ENCODE measurements at regions not wholly inside any gene's neighbourhood (a gene's known extent, or its start where the extent isn't known, plus 50 kb on each side); places are given as distances from the start of the nearest gene placed in this dataset.
"Not testable (repeated sequence)": the region's sequence is repeated elsewhere in the genome, so short reads cannot be mapped to it uniquely, and the experiment has no call there.

DNA sequence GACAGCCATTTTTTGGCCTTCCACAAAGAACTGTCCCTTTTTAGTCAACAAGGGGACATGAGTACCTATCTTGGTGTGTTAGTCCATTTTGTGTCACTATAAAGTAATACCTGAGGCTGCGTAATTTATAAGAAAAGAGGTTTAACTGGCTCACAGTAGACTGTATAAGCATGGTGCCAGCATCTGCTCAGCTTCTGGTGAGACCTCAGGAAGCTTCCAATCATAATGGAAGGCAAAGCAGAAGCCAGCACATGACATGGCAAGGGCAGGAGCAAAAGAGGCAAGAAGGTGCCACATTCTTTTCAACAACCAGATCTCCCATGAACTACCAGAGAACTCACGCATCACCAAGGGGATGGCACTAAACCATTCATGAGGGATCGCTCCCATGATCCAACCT, 66.1 kb upstream of the VGLL4 start:
- H2AFZ ChIP-seq (ENCODE audit: low read depth, low read length), result no peak overlapping the region

DNA sequence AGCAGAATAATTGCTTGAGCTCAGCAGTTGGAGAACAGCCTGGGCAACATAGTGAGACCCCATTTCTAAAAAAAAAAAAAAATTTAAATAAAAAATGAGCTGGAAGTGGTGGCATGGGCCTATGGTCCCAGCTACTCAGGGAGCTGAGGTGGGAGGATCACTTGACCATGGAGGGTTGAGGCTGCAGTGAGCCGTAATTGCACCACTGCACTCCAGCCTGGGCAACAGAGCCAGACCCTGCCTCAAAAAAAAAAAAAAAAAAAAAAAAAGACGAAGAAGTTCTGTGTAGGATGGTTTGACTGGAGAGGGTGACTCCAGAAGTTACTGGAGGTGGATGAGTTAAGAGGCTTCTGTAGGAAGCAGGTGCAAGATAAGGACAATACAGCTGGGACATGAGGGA, 63.4 kb upstream of the VGLL4 start:
- not testable (repeated sequence) for H3K27ac ChIP-seq (ENCODE audit: low read length); H3K36me3 ChIP-seq (replicated peaks; ENCODE audit: low read depth, low read length); H3K9ac ChIP-seq (ENCODE audit: low read length); H3K9me3 ChIP-seq (ENCODE audit: insufficient read depth, low read length); H3K79me2 ChIP-seq (ENCODE audit: low read length); H2AFZ ChIP-seq (ENCODE audit: low read depth, low read length); H3K4me1 ChIP-seq (ENCODE audit: low read length); H3K4me3 ChIP-seq (ENCODE audit: low read length); H3K4me2 ChIP-seq (ENCODE audit: low read length); H4K20me1 ChIP-seq (ENCODE audit: insufficient read depth, low read length); H3K27me3 ChIP-seq (ENCODE audit: low read depth, low read length)

More for the DNA sequence above, 66.1 kb upstream of the VGLL4 start:
- no peaks in the 10 kb centered on the region for H3K79me2 ChIP-seq (ENCODE audit: low read length)
- H3K27me3 ChIP-seq (ENCODE audit: low read depth, low read length), result no peaks in the 10 kb centered on the region
- no peaks in the 10 kb centered on the region for H3K4me1 ChIP-seq (ENCODE audit: low read length)
- H3K4me3 ChIP-seq (ENCODE audit: low read length), result no peak overlapping the region
- no peaks in the 10 kb centered on the region for H3K9me3 ChIP-seq (ENCODE audit: insufficient read depth, low read length)
- H4K20me1 ChIP-seq (ENCODE audit: insufficient read depth, low read length), result no peaks in the 10 kb centered on the region
- no peak overlapping the region for H3K4me2 ChIP-seq (ENCODE audit: low read length)
- TF ChIP-seq, protein P1, sequence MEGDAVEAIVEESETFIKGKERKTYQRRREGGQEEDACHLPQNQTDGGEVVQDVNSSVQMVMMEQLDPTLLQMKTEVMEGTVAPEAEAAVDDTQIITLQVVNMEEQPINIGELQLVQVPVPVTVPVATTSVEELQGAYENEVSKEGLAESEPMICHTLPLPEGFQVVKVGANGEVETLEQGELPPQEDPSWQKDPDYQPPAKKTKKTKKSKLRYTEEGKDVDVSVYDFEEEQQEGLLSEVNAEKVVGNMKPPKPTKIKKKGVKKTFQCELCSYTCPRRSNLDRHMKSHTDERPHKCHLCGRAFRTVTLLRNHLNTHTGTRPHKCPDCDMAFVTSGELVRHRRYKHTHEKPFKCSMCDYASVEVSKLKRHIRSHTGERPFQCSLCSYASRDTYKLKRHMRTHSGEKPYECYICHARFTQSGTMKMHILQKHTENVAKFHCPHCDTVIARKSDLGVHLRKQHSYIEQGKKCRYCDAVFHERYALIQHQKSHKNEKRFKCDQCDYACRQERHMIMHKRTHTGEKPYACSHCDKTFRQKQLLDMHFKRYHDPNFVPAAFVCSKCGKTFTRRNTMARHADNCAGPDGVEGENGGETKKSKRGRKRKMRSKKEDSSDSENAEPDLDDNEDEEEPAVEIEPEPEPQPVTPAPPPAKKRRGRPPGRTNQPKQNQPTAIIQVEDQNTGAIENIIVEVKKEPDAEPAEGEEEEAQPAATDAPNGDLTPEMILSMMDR (IDR thresholded peaks at IDR 0.05; ENCODE audit: low read depth, low read length), result no peak
- TF ChIP-seq EZH2phosphoT487 (IDR thresholded peaks at IDR 0.05; ENCODE audit: low read depth), result no peak
- no peaks in the 10 kb centered on the region for H3K36me3 ChIP-seq (replicated peaks; ENCODE audit: low read depth, low read length)
- no peak overlapping the region for H3K27ac ChIP-seq (ENCODE audit: low read length)
- H3K9ac ChIP-seq (ENCODE audit: low read length), result no peak overlapping the region

DNA sequence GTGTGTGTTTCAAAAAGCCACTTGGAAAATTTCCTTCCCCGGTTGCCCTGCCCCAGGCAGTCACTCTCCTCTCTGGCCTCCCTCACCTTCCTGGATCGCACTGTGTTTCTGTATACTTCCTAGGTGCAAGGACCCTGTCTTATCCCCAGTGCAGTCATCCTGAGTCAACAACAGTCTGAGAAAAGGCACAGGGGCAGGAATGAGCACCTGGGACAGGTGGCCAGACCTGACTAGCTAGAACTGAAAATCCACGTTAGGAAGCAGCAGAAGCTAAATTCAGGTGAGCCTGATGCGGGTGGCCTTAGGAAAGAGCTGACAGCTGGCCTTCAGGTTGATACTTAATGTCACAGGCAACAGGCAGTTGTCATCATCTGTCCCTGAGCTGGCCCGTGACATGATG, 62.9 kb upstream of the VGLL4 start:
- Histone ChIP-seq H3K36me3 (replicated peaks; ENCODE audit: low read depth, low read length) (no peaks in the 10 kb centered on the region), H3K27me3 (ENCODE audit: low read depth, low read length) (no peaks in the 10 kb centered on the region), H3K9me3 (ENCODE audit: insufficient read depth, low read length) (no peaks in the 10 kb centered on the region), H3K4me1 (ENCODE audit: low read length) (no peaks in the 10 kb centered on the region), H3K9ac (ENCODE audit: low read length) (no peak overlapping the region), H2AFZ (ENCODE audit: low read depth, low read length) (no peak overlapping the region), H3K4me3 (ENCODE audit: low read length) (no peak overlapping the region), H3K4me2 (ENCODE audit: low read length) (no peak overlapping the region), H3K27ac (ENCODE audit: low read length) (no peak overlapping the region), H4K20me1 (ENCODE audit: insufficient read depth, low read length) (no peaks in the 10 kb centered on the region), H3K79me2 (ENCODE audit: low read length) (no peaks in the 10 kb centered on the region)
- TF ChIP-seq EZH2phosphoT487 (IDR thresholded peaks at IDR 0.05; ENCODE audit: low read depth), result no peak
- TF ChIP-seq, protein P1 (IDR thresholded peaks at IDR 0.05; ENCODE audit: low read depth, low read length), result no peak

DNA sequence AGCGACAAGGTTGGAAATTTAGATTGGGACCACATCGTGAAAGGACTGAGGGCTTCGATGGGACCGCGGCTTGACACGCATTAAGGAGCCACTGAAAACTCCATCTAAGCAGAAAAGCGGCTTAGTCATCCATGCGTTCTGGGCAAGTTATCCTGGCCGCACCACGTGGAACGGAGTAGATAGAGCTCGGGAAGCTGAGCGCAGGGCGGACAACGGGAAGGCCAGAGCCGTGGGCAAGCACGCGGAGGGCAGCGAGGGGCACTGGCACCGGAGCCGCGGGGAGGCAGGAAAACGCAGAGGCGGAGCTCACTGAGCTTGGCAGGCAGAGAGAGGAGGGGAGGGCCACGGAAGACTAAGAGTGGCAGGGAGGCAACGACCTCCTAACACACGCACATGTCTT, 61.3 kb upstream of the VGLL4 start:
- no peaks in the 10 kb centered on the region for H3K79me2 ChIP-seq (ENCODE audit: low read length)
- no peaks in the 10 kb centered on the region for H3K27me3 ChIP-seq (ENCODE audit: low read depth, low read length)
- TF ChIP-seq EZH2phosphoT487 (IDR thresholded peaks at IDR 0.05; ENCODE audit: low read depth), result no peak
- TF ChIP-seq, protein P1 (IDR thresholded peaks at IDR 0.05; ENCODE audit: low read depth, low read length), result no peak
- H4K20me1 ChIP-seq (ENCODE audit: insufficient read depth, low read length), result no peaks in the 10 kb centered on the region
- no peak overlapping the region for H2AFZ ChIP-seq (ENCODE audit: low read depth, low read length)
- H3K36me3 ChIP-seq (replicated peaks; ENCODE audit: low read depth, low read length), result no peaks in the 10 kb centered on the region
- H3K4me2 ChIP-seq (ENCODE audit: low read length), result no peak overlapping the region
- no peaks in the 10 kb centered on the region for H3K4me1 ChIP-seq (ENCODE audit: low read length)
- no peak overlapping the region for H3K9ac ChIP-seq (ENCODE audit: low read length)
- H3K9me3 ChIP-seq (ENCODE audit: insufficient read depth, low read length), result no peaks in the 10 kb centered on the region
- H3K4me3 ChIP-seq (ENCODE audit: low read length), result no peak overlapping the region
- H3K27ac ChIP-seq (ENCODE audit: low read length), result no peak overlapping the region

DNA sequence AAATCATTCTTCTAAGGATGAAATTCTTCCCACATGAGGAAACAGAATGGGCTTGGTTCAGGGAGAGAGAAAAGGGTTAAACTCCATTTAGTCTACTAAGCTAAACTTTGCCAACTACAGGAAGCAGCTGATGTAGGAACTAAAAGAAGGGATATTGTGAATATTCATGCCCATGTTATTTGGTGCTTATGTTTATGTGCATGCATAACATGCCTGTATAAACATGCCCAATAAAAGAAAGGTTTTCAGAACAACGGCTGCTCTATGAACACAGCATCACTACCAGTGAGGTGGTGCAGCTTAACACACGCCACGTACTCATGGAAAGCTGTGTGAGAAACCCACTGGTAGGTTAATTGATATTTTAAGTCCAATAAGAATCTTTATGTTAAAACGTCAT, 59.4 kb upstream of the VGLL4 start:
- no peak overlapping the region for H2AFZ ChIP-seq (ENCODE audit: low read depth, low read length)
- no peak for TF ChIP-seq EZH2phosphoT487 (IDR thresholded peaks at IDR 0.05; ENCODE audit: low read depth)
- TF ChIP-seq, protein P1 (IDR thresholded peaks at IDR 0.05; ENCODE audit: low read depth, low read length), result no peak
- H3K4me3 ChIP-seq (ENCODE audit: low read length), result no peak overlapping the region
- H3K4me1 ChIP-seq (ENCODE audit: low read length), result no peaks in the 10 kb centered on the region
- no peak overlapping the region for H3K27ac ChIP-seq (ENCODE audit: low read length)
- no peak overlapping the region for H3K4me2 ChIP-seq (ENCODE audit: low read length)
- no peaks in the 10 kb centered on the region for H3K9me3 ChIP-seq (ENCODE audit: insufficient read depth, low read length)
- H4K20me1 ChIP-seq (ENCODE audit: insufficient read depth, low read length), result no peaks in the 10 kb centered on the region
- no peaks in the 10 kb centered on the region for H3K27me3 ChIP-seq (ENCODE audit: low read depth, low read length)
- no peak overlapping the region for H3K9ac ChIP-seq (ENCODE audit: low read length)
- no peaks in the 10 kb centered on the region for H3K36me3 ChIP-seq (replicated peaks; ENCODE audit: low read depth, low read length)
- no peaks in the 10 kb centered on the region for H3K79me2 ChIP-seq (ENCODE audit: low read length)

Measured in OCI-LY3 (cell line).